CD4-positive, CD25-positive, alpha-beta regulatory T cell (primary cell): ENCODE measurements at regions not wholly inside any gene's neighbourhood (a gene's known extent, or its start where the extent isn't known, plus 50 kb on each side); places are given as distances from the start of the nearest gene placed in this dataset.
"Not testable (repeated sequence)": the region's sequence is repeated elsewhere in the genome, so short reads cannot be mapped to it uniquely, and the experiment has no call there.

Experiments
- ATAC-seq, 2 donors: fragments of 150-1000 bp; cut with Tn5 transposase; one replicate each; pipeline ENCODE4 v1.10.0; 2021; ENCODE audit warnings: low read depth in 2 of 2, moderate number of reproducible peaks in 2 of 2, moderate library complexity in 1 of 2
- DNase-seq, 3 donors: peaks; one replicate each; pipeline versions ENCODE4 v3.0.0 to v3.0.0-alpha.2; 2012 to 2022; ENCODE audit warnings: mixed read lengths in 1 of 3
- H3K27ac ChIP-seq: one replicate; pipeline ENCODE4 v1.7.0; 2013; ENCODE audit warnings: mild to moderate bottlenecking, low read length; ENCODE audit not compliant: insufficient read depth, poor library complexity, severe bottlenecking
- H3K27me3 ChIP-seq: one replicate; pipeline ENCODE4 v1.7.0; 2013; ENCODE audit warnings: low read length; ENCODE audit not compliant: control insufficient read depth, insufficient read depth
- H3K36me3 ChIP-seq: one replicate; pipeline ENCODE4 v1.7.0; 2013; ENCODE audit warnings: mild to moderate bottlenecking, low read length, moderate library complexity; ENCODE audit not compliant: control insufficient read depth, insufficient read depth
- H3K4me1 ChIP-seq: 2 replicates; pipeline ENCODE4 v1.7.0; 2013; ENCODE audit warnings: mild to moderate bottlenecking, low read length; ENCODE audit not compliant: insufficient read depth, control insufficient read depth, poor library complexity, severe bottlenecking
- H3K4me3 ChIP-seq: one replicate; pipeline ENCODE4 v1.7.0; 2013; ENCODE audit warnings: low read depth, mild to moderate bottlenecking, low read length, moderate library complexity
- H3K9me3 ChIP-seq, 2 experiments: 1 replicate in 1 of 2; 2 replicates in 1 of 2; pipeline ENCODE4 v1.7.0; 2013; ENCODE audit warnings: low read length in 2 of 2, mild to moderate bottlenecking in 1 of 2, moderate library complexity in 1 of 2; ENCODE audit not compliant: control insufficient read depth in 2 of 2
- H3K27ac Mint-ChIP-seq, 3 donors: one replicate each; pipeline ENCODE4 v1.8.0; 2020 to 2022; ENCODE audit warnings: mild to moderate bottlenecking in 3 of 3, mixed read lengths in 3 of 3, moderate library complexity in 2 of 3
- H3K27me3 Mint-ChIP-seq: one replicate; pipeline ENCODE4 v1.8.0; 2022; ENCODE audit warnings: mild to moderate bottlenecking, mixed read lengths
- H3K36me3 Mint-ChIP-seq: one replicate; pipeline ENCODE4 v1.8.0; 2020; ENCODE audit warnings: mixed read lengths
- H3K4me1 Mint-ChIP-seq, 4 donors: one replicate each; pipeline ENCODE4 v1.8.0; 2020 to 2022; ENCODE audit warnings: mixed read lengths in 4 of 4, mild to moderate bottlenecking in 1 of 4
- H3K4me3 Mint-ChIP-seq, 4 donors: one replicate each; pipeline ENCODE4 v1.8.0; 2020 to 2022; ENCODE audit warnings: mild to moderate bottlenecking in 4 of 4, mixed read lengths in 4 of 4, moderate library complexity in 3 of 4
- H3K9me3 Mint-ChIP-seq, 7 donors: one replicate each; pipeline ENCODE4 v1.8.0; 2020 to 2022; ENCODE audit warnings: mixed read lengths in 7 of 7, mild to moderate bottlenecking in 3 of 7, moderate library complexity in 2 of 7

GRCh38 chr21:17089091-17089491 is 423.8 kb upstream of the CXADR start:
- Histone ChIP-seq H3K9me3 (no peaks in the 10 kb centered on the region), H3K27me3 (no peaks in the 10 kb centered on the region), H3K27ac (no peak overlapping the region), H3K4me1 (no peaks in the 10 kb centered on the region), H3K4me3 (no peak overlapping the region), H3K36me3 (no peaks in the 10 kb centered on the region)
- DNase-seq, result no peak
- Mint-ChIP-seq H3K4me1 (no peaks in the 10 kb centered on the region), H3K9me3 (peaks cover 0 to 12% (median 4%) of the 10 kb centered on the region in 7 donors), H3K36me3 (no peaks in the 10 kb centered on the region), H3K27ac (no peak overlapping the region), H3K27me3 (no peaks in the 10 kb centered on the region), H3K4me3 (no peak overlapping the region)
- ATAC-seq, result no peak

- no peak for ATAC-seq
These were observed 411.1 kb upstream of the CXADR start for GRCh38 chr21:17101696-17102095.

GRCh38 chr21:17105932-17106331 is 406.9 kb upstream of the CXADR start:
- DNase-seq (no peak), ATAC-seq (no peak)
- no peak overlapping the region for H3K4me3 Mint-ChIP-seq
- Histone ChIP-seq H3K27me3 (no peaks in the 10 kb centered on the region), H3K4me3 (no peak overlapping the region), H3K36me3 (no peaks in the 10 kb centered on the region), H3K9me3 (peaks cover 0 to 4% of the 10 kb centered on the region in 2 experiments), H3K27ac (no peak overlapping the region), H3K4me1 (no peaks in the 10 kb centered on the region)
- no peak overlapping the region for H3K27ac Mint-ChIP-seq
- no peaks in the 10 kb centered on the region for H3K36me3 Mint-ChIP-seq
- no peaks in the 10 kb centered on the region for H3K27me3 Mint-ChIP-seq
- peaks cover 1 to 22% (median 9%) of the 10 kb centered on the region in 7 donors for H3K9me3 Mint-ChIP-seq
- no peaks in the 10 kb centered on the region for H3K4me1 Mint-ChIP-seq

More at GRCh38 chr21:17101696-17102095, 411.1 kb upstream of the CXADR start:
- Mint-ChIP-seq H3K9me3 (peaks cover 8 to 17% (median 10%) of the 10 kb centered on the region in 7 donors), H3K4me1 (peaks cover 0 to 7% (median 0%) of the 10 kb centered on the region in 4 donors), H3K4me3 (no peak overlapping the region), H3K27ac (no peak overlapping the region), H3K36me3 (no peaks in the 10 kb centered on the region), H3K27me3 (no peaks in the 10 kb centered on the region)
- DNase-seq, result no peak
- Histone ChIP-seq H3K27me3 (no peaks in the 10 kb centered on the region), H3K4me1 (no peaks in the 10 kb centered on the region), H3K27ac (no peak overlapping the region), H3K36me3 (no peaks in the 10 kb centered on the region), H3K9me3 (peaks cover 0 to 4% of the 10 kb centered on the region in 2 experiments), H3K4me3 (no peak overlapping the region)

- Mint-ChIP-seq H3K4me1 (no peaks in the 10 kb centered on the region), H3K9me3 (peaks cover 4 to 16% (median 10%) of the 10 kb centered on the region in 7 donors), H3K27me3 (no peaks in the 10 kb centered on the region), H3K4me3 (no peak overlapping the region), H3K36me3 (no peaks in the 10 kb centered on the region), H3K27ac (no peak overlapping the region)
- no peaks in the 10 kb centered on the region for H3K9me3 ChIP-seq
- no peaks in the 10 kb centered on the region for H3K36me3 ChIP-seq
- DNase-seq, result no peak
- no peaks in the 10 kb centered on the region for H3K4me1 ChIP-seq
- no peak overlapping the region for H3K4me3 ChIP-seq
- H3K27me3 ChIP-seq, result no peaks in the 10 kb centered on the region
- H3K27ac ChIP-seq, result no peak overlapping the region
- no peak for ATAC-seq
These were observed 398.8 kb upstream of the CXADR start for GRCh38 chr21:17114045-17114444.

- Histone ChIP-seq H3K4me3 (no peak overlapping the region), H3K9me3 (no peaks in the 10 kb centered on the region), H3K4me1 (no peaks in the 10 kb centered on the region), H3K36me3 (no peaks in the 10 kb centered on the region), H3K27me3 (no peaks in the 10 kb centered on the region), H3K27ac (no peak overlapping the region)
- H3K27me3 Mint-ChIP-seq, result no peaks in the 10 kb centered on the region
- ATAC-seq (no peak), DNase-seq (no peak)
- H3K4me3 Mint-ChIP-seq, result no peak overlapping the region
- H3K4me1 Mint-ChIP-seq, result no peaks in the 10 kb centered on the region
- H3K27ac Mint-ChIP-seq, result no peak overlapping the region
- peaks cover 3 to 19% (median 11%) of the 10 kb centered on the region in 7 donors for H3K9me3 Mint-ChIP-seq
- no peaks in the 10 kb centered on the region for H3K36me3 Mint-ChIP-seq
These were observed 394.0 kb upstream of the CXADR start for GRCh38 chr21:17118638-17119384.

- H3K27ac ChIP-seq, result no peak overlapping the region
- H3K4me3 ChIP-seq, result no peak overlapping the region
- no peaks in the 10 kb centered on the region for H3K36me3 ChIP-seq
- Mint-ChIP-seq H3K9me3 (peaks cover 3 to 19% (median 11%) of the 10 kb centered on the region in 7 donors), H3K4me1 (no peaks in the 10 kb centered on the region), H3K27ac (no peak overlapping the region), H3K4me3 (no peak overlapping the region), H3K27me3 (no peaks in the 10 kb centered on the region), H3K36me3 (no peaks in the 10 kb centered on the region)
- ATAC-seq (no peak), DNase-seq (no peak)
- H3K27me3 ChIP-seq, result no peaks in the 10 kb centered on the region
- H3K9me3 ChIP-seq, result no peaks in the 10 kb centered on the region
- no peaks in the 10 kb centered on the region for H3K4me1 ChIP-seq
These were observed 393.2 kb upstream of the CXADR start for GRCh38 chr21:17119466-17120297.

DNA sequence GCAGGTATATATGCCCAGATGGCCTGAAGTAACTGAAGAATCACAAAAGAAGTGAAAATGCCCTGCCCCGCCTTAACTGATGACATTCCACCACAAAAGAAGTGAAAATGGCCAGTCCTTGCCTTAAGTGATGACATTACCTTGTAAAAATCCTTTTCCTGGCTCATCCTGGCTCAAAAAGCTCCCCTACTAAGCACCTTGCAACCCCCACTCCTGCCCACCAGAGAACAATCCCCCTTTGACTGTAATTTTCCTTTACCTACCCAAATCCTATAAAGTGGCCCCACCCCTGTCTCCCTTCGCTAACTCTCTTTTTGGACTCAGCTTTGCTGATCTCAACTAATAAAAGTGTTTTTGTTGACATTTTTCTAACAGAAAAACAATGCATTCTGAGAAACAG is 385.4 kb upstream of the CXADR start:
- not testable (repeated sequence) for H3K27me3 Mint-ChIP-seq, H3K27ac ChIP-seq, H3K4me1 Mint-ChIP-seq, H3K27ac Mint-ChIP-seq, H3K36me3 ChIP-seq, DNase-seq, H3K36me3 Mint-ChIP-seq, H3K4me1 ChIP-seq, H3K4me3 Mint-ChIP-seq, H3K27me3 ChIP-seq, H3K9me3 ChIP-seq, H3K4me3 ChIP-seq, ATAC-seq
- H3K9me3 Mint-ChIP-seq, result peaks cover 0 to 16% (median 3%) of the 10 kb centered on the region in 7 donors
